AG10803 (cell line): ENCODE measurements at regions not wholly inside any gene's neighbourhood (a gene's known extent, or its start where the extent isn't known, plus 50 kb on each side); places are given as distances from the start of the nearest gene placed in this dataset.

Experiments used
- DNase-seq: peaks from one replicate; pipeline ENCODE4 v3.0.0; 2010; ENCODE audit warnings: low read depth
- H3K4me3 ChIP-seq: 2 replicates; pipeline ENCODE4 v1.5.1; 2011; ENCODE audit warnings: mild to moderate bottlenecking, low read length, control low read depth
- TF ChIP-seq, protein P1 (sequence below): conservative IDR thresholded peaks from 2 replicates; pipeline ENCODE4 v1.5.1; 2011; ENCODE audit warnings: mild to moderate bottlenecking, low read length, control low read depth, inconsistent platforms

- TF ChIP-seq, protein P1, sequence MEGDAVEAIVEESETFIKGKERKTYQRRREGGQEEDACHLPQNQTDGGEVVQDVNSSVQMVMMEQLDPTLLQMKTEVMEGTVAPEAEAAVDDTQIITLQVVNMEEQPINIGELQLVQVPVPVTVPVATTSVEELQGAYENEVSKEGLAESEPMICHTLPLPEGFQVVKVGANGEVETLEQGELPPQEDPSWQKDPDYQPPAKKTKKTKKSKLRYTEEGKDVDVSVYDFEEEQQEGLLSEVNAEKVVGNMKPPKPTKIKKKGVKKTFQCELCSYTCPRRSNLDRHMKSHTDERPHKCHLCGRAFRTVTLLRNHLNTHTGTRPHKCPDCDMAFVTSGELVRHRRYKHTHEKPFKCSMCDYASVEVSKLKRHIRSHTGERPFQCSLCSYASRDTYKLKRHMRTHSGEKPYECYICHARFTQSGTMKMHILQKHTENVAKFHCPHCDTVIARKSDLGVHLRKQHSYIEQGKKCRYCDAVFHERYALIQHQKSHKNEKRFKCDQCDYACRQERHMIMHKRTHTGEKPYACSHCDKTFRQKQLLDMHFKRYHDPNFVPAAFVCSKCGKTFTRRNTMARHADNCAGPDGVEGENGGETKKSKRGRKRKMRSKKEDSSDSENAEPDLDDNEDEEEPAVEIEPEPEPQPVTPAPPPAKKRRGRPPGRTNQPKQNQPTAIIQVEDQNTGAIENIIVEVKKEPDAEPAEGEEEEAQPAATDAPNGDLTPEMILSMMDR = no peak
- no peak for DNase-seq
- H3K4me3 ChIP-seq = no peak overlapping the region
Observed at GRCh38 chr1:90544356-90544755, 172.7 kb downstream of the BARHL2 start.

DNA sequence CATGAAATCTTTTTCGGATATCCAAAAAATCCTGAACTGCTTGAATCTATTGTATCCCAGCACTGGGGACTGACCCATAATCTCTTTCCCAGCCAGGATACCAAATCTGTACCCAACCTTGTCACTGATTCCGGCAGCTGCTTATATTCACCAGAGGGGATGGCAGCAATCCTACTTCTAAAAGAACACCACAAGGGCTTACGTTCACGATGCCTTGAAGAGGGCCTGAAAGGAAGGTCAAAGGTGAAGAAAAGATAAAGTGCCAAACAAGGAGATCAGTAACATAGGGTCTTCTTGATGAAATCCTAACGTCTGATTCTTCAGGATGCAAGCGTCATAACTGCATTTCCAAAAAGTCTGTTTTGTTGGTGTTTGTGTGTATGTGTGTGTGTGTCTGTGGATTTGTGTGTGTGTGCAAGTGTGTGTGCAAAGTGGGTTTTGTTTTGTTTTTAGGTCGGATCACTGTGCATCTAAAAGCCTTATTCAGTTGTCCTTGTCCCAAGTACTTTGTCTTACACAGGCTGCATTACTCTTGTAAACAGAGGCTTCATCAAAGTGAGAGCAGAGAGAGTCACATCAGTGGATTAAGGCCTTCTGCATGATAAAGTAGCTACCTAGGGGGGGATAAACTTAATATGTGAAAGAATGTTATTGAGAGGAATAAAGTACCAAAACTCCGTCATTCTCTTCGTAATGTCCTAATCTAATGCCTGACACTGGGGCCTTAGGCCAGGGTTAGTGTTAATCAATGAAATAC is 179.3 kb downstream of the BARHL2 start:
- DNase-seq = no peak
- H3K4me3 ChIP-seq = no peak overlapping the region
- TF ChIP-seq, protein P1 = no peak

DNA sequence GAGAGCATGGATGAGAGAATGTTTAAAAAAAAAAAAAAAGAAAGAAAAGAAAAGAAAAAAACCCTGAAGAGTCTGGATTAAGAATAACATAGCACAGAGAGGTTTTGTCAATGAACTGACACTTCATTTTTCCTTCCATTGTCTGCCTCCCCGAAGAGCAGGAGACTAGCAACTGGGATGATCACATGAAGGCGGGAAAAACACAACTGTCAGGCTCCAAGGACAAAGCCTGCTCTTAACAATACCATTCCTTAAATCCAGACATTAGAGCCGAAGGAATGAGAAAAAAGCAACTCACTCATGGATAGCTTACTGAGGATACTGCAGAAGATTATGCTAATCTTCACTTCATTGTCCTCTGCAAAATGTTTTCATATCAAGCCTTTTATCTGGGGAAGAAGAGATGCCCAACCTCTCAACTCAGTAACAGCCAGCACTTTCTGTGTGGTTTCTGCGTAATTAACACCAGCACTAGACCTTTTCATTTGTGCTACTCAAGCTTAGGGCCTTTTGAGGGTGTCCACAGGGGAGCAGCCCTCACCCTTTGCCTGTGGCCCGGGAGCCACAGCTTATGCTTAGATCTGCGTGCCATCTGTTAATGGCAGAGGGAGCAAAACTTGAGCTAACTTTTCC is 182.3 kb downstream of the BARHL2 start:
- no peak overlapping the region for H3K4me3 ChIP-seq
- no peak for DNase-seq
- TF ChIP-seq, protein P1 = no peak

DNA sequence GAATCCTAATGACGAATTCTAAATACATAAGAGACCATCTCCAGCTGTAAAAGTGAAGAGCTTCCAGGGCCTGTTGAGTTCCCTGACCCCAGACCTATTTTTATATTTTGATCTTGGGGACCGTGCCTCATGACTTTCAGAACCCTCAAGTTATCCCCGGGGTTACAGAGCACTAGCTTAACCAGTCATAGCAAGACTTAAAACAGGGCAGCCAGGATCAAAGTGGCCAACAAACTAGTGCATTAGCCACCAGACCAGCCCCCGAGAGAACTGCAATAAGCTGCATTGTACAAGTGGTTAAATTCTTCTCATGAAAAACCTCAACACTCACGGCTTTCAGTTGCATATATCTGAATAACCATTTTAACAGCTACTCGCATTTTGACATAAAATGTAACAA is 183.0 kb downstream of the BARHL2 start:
- no peak overlapping the region for H3K4me3 ChIP-seq
- TF ChIP-seq, protein P1 = no peak
- no peak for DNase-seq

GRCh38 chr1:90526954-90527353 is 190.1 kb downstream of the BARHL2 start:
- TF ChIP-seq, protein P1 = no peak
- DNase-seq = no peak

GRCh38 chr1:90522432-90522831 is 194.7 kb downstream of the BARHL2 start:
- H3K4me3 ChIP-seq = no peak overlapping the region
- TF ChIP-seq, protein P1 = no peak
- no peak for DNase-seq

More at GRCh38 chr1:90526954-90527353, 190.1 kb downstream of the BARHL2 start:
- H3K4me3 ChIP-seq = no peak overlapping the region

DNA sequence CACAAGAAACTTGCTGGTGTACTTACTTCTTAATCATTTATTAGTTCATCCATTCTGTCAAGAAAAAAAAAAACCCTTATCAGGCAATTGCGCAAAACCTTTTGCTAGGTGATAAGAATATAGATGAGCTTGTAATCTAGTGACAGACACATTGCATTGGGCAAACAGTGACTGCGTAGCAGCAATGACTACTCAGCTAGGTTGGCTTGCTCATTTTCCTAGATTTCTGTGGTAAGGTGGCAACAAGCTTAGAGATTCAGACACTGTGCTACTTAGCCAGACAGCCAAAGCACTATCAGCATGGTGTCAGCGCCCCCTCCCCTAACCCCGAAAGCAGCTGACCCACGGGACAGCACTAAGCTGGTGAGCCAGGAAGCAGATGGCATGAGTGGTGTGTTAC is 203.1 kb downstream of the BARHL2 start:
- no peak for DNase-seq
- TF ChIP-seq, protein P1 = no peak

More for the DNA sequence above, 203.1 kb downstream of the BARHL2 start:
- H3K4me3 ChIP-seq = no peak overlapping the region
